Lung (tissue), 11 donors: ENCODE measurements at regions not wholly inside any gene's neighbourhood (a gene's known extent, or its start where the extent isn't known, plus 50 kb on each side); places are given as distances from the start of the nearest gene placed in this dataset.

Source experiments
- ATAC-seq: fragments of 200-7000 bp; cut with Tn5 transposase; one replicate; pipeline ENCODE4 v1.9.1; 2020; ENCODE audit warnings: moderate number of reproducible peaks; ENCODE audit not compliant: insufficient read depth, low FRiP score
- DNase-seq, 3 donors: peaks; one replicate each; pipeline ENCODE4 v3.0.0-alpha.2; 2013 to 2017
- H3K27ac ChIP-seq, 2 donors: one replicate each; pipeline ENCODE4 v1.5.1; 2013; ENCODE audit warnings: mild to moderate bottlenecking in 2 of 2, moderate library complexity in 2 of 2, control low read depth in 1 of 2, inconsistent platforms in 1 of 2, low read depth in 1 of 2, low read length in 1 of 2
- H3K27me3 ChIP-seq, 3 donors: one replicate each; pipeline ENCODE4 v1.5.1; 2013; ENCODE audit warnings: low read length in 2 of 3; ENCODE audit not compliant: control insufficient read depth in 3 of 3, insufficient read depth in 3 of 3
- H3K36me3 ChIP-seq, 4 donors: one replicate each; pipeline ENCODE4 v1.5.1; 2013; ENCODE audit warnings: low read length in 4 of 4, mild to moderate bottlenecking in 1 of 4, moderate library complexity in 1 of 4; ENCODE audit not compliant: control insufficient read depth in 4 of 4, insufficient read depth in 4 of 4
- H3K4me1 ChIP-seq, 5 donors: one replicate each; pipeline ENCODE4 v1.5.1; 2013; ENCODE audit warnings: low read length in 5 of 5, mild to moderate bottlenecking in 2 of 5, moderate library complexity in 1 of 5; ENCODE audit not compliant: control insufficient read depth in 5 of 5, insufficient read depth in 5 of 5
- H3K4me3 ChIP-seq: one replicate; pipeline ENCODE4 v1.5.1; 2013; ENCODE audit warnings: mild to moderate bottlenecking, control low read depth, moderate library complexity
- H3K9ac ChIP-seq, 2 donors: one replicate each; pipeline ENCODE4 v1.5.1; 2013; ENCODE audit warnings: low read length in 2 of 2, control low read depth in 1 of 2; ENCODE audit not compliant: insufficient read depth in 1 of 2
- H3K9me3 ChIP-seq, 4 donors: one replicate each; pipeline ENCODE4 v1.5.1; 2013; ENCODE audit warnings: low read length in 3 of 4, mild to moderate bottlenecking in 1 of 4, moderate library complexity in 1 of 4; ENCODE audit not compliant: control insufficient read depth in 4 of 4, insufficient read depth in 3 of 4
- WGBS, 2 donors: extraction: QIAGEN DNeasy Blood & Tissue Kit; methylation state at CpG; one replicate each; pipeline ENCODE4 v1.1.7; 2013; 5-methylcytosine and 5-hydroxymethylcytosine counted together
- TF ChIP-seq, protein P1 (sequence below): IDR thresholded peaks from 2 replicates; pipeline ENCODE4 v1.5.1; 2012; ENCODE audit warnings: mild to moderate bottlenecking; ENCODE audit errors: control extremely low read depth, extremely low read depth
- donor health status: control.
- donor health status: control.
- donor health status: Bipolar disorder and iron deficiency.
- donor health status: healthy.
- donor health status: DM: yes; HTN: yes; CAD: no.

DNA sequence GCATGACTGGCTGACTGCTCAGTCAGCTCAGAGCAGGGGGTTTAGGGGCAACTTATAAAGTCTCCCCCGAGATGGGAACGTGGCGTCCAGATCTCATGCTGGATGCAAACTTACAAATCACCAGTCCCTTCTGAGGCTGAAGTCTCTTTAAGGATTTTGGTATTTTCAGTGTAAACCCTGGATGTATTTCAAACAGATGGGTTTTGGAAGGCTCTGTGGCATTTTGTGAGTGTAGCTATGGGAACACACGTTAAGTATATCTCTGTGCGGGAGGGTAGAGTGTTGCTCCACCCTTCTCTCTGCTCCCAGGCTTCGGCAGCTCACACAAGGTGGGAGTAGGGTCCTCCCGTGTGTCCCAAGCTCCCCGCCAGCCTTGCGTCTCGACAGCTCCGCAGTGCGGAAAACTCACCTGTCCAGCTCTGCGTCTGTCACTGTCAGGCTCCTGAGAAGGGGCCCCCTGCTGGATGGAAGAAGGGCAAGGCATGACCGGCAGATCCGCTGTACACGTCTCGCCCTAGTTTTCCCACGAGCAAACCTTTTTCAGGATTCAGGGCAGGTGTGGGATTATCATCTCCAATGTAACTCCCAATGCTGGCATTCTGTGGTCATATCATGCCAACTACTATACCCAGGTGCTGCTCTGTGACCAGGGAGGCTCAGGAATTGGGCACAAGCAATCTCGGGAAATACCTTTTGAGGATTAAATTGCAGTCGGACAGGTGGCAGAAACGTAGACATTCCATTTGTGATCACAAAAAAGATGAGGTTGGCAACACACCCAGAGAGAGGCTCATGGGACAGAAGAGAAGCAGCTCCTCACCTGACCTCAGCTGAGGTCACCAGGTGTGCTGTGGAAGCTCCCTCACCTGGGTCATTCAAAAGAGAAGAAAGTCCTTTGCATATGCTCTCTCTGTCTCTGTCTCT lies 313.9 kb upstream of the B3GAT1 start:
- WGBS, 2 donors = 58 to 70% methylated on average over 21 of the region's 21 CpGs
- no peak overlapping the region for H3K27ac ChIP-seq

DNA sequence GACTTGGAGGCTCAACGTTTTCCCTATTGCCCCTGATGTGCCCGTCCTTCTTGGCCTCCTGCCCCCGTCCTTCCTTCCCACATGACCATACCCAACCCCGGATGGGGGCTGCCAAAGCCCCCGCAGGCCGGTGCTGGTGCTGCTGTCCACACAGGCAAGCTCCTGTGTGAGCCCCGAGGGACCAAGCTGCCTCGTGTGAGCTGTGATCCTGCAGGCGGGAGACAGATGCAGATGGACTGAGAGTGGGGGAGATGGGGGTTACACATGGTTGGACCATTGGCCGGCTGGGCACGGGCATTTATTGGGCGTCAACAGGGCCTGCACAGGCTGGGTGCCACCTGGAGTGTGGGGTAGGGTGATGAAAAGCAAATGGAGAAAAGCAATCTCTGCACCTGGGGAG lies 313.2 kb upstream of the B3GAT1 start:
- ATAC-seq (no peak), DNase-seq (no peak)
- Histone ChIP-seq H3K27ac (no peak overlapping the region), H3K4me3 (no peak overlapping the region), H3K27me3 (peaks cover 0 to 7% (median 3%) of the 10 kb centered on the region in 3 donors), H3K9ac (no peak overlapping the region), H3K36me3 (no peaks in the 10 kb centered on the region), H3K9me3 (no peaks in the 10 kb centered on the region), H3K4me1 (no peaks in the 10 kb centered on the region)
- TF ChIP-seq, protein P1, sequence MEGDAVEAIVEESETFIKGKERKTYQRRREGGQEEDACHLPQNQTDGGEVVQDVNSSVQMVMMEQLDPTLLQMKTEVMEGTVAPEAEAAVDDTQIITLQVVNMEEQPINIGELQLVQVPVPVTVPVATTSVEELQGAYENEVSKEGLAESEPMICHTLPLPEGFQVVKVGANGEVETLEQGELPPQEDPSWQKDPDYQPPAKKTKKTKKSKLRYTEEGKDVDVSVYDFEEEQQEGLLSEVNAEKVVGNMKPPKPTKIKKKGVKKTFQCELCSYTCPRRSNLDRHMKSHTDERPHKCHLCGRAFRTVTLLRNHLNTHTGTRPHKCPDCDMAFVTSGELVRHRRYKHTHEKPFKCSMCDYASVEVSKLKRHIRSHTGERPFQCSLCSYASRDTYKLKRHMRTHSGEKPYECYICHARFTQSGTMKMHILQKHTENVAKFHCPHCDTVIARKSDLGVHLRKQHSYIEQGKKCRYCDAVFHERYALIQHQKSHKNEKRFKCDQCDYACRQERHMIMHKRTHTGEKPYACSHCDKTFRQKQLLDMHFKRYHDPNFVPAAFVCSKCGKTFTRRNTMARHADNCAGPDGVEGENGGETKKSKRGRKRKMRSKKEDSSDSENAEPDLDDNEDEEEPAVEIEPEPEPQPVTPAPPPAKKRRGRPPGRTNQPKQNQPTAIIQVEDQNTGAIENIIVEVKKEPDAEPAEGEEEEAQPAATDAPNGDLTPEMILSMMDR = no peak
- WGBS, 2 donors = 75 to 85% methylated on average over 12 of the region's 12 CpGs

More for the DNA sequence above, 313.9 kb upstream of the B3GAT1 start:
- H3K4me3 ChIP-seq = no peak overlapping the region
- H3K9me3 ChIP-seq = no peaks in the 10 kb centered on the region
- no peak for ATAC-seq
- H3K9ac ChIP-seq = no peak overlapping the region
- no peaks in the 10 kb centered on the region for H3K36me3 ChIP-seq
- DNase-seq = peak in 2 of 3 donors; percentile 28 to 31
- H3K27me3 ChIP-seq = peaks cover 0 to 7% (median 3%) of the 10 kb centered on the region in 3 donors
- H3K4me1 ChIP-seq = no peaks in the 10 kb centered on the region
- TF ChIP-seq, protein P1 = no peak

DNA sequence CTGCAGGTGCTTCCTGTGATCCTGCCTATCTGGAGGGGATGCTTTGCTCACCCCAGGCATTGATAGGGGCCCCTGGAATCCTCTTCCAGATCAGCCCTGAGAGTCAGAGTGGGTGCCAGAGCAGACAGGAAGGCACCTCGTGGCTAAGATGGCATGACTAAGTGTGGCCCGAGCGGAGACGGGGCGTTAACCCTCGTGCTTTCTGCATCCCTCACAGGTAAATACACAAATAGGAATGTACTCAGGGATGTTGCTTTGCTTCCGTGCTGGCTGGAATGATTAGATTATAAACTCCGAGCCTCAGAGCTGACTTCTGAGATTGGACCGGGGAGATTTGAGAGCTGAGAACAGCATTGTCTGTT lies 312.7 kb upstream of the B3GAT1 start:
- Histone ChIP-seq H3K4me3 (no peak overlapping the region), H3K27me3 (peaks cover 0 to 7% (median 3%) of the 10 kb centered on the region in 3 donors), H3K9ac (no peak overlapping the region), H3K9me3 (no peaks in the 10 kb centered on the region), H3K36me3 (no peaks in the 10 kb centered on the region), H3K4me1 (no peaks in the 10 kb centered on the region), H3K27ac (no peak overlapping the region)
- 55 to 65% methylated on average over 9 of the region's 9 CpGs for WGBS, 2 donors
- DNase-seq = no peak
- no peak for ATAC-seq
- TF ChIP-seq, protein P1 = no peak
